PFSK-1 (cell line): ENCODE measurements at regions not wholly inside any gene's neighbourhood (a gene's known extent, or its start where the extent isn't known, plus 50 kb on each side); places are given as distances from the start of the nearest gene placed in this dataset.

Experiments used
- POLR2AphosphoS5 ChIP-seq: IDR thresholded peaks from 2 replicates; pipeline ENCODE4 v1.6.1; 2012; ENCODE audit warnings: low read depth, mild to moderate bottlenecking, control low read depth, low read length, moderate library complexity
- SIN3A ChIP-seq: IDR thresholded peaks from 2 replicates; pipeline ENCODE4 v1.6.1; 2012; ENCODE audit warnings: mild to moderate bottlenecking, low read length, moderate library complexity, borderline replicate concordance; ENCODE audit not compliant: insufficient read depth

GRCh38 chr16:9370061-9370491 lies 278.6 kb downstream of the HAPSTR1 start:
- TF ChIP-seq POLR2AphosphoS5 (no peak), SIN3A (no peak)
